Glomerular endothelial cell (primary cell): ENCODE measurements at regions not wholly inside any gene's neighbourhood (a gene's known extent, or its start where the extent isn't known, plus 50 kb on each side); places are given as distances from the start of the nearest gene placed in this dataset.

Source experiments
- DNase-seq: peaks from one replicate; pipeline ENCODE4 v3.0.0-alpha.2; 2011; ENCODE audit warnings: low read depth, low spot score; ENCODE audit errors: extremely low read depth

DNA sequence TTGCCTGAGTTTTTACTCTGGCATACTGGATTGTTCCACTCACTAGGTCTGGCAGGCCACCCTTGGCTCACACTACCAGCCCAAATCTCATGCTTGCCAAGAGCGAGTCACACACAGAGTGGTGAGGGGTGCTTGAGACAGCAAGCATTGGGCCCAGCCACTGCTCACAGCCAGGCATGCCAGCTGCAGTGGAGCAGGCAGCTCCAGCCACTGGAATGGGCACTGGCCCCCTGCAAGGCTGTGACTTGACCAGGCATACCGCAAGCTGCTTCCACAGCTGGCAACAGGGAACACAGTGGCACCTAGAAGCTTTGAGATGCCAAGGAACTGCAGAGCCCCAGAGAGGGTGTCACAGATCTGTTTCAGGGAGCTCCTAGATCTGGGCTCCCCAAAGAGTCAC, 488.5 kb downstream of the LRFN5 start:
- no peak for DNase-seq

DNA sequence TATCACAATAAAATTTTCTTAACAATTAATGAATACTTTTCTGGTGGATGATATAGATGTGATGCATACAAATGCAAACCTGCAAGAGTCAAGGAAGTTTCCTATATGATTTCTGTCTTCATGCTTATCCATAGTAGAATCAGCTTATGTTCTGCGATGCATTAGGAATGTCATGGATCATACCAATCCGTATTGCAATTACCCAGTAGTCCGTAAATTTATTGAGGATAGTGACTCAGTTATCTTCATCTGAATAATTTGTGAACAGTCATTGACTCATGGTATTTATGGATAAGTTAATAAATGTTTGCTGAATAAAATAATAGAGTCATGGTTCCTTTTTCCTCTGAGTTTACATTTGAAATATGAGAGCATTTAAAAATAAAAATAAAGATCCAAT, 483.4 kb downstream of the LRFN5 start:
- no peak for DNase-seq

DNA sequence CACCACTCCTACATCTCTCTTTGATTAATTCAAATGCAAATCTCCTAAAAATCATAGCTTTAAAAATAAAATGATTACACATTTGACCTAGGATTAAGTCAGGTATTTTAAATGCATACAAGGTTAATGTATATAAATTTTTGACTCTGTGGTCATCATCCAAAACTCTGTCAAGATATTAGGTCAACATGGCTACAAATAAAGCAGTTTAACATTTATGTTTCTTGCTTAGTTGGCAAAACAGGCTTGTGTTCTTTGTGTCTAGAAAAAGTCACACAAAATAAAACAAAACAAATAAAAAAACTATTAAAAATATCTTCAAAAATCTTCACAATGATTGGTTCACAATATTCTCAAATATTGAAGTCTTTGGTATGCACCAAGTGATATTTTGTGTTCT, 473.2 kb downstream of the LRFN5 start:
- DNase-seq: no peak

DNA sequence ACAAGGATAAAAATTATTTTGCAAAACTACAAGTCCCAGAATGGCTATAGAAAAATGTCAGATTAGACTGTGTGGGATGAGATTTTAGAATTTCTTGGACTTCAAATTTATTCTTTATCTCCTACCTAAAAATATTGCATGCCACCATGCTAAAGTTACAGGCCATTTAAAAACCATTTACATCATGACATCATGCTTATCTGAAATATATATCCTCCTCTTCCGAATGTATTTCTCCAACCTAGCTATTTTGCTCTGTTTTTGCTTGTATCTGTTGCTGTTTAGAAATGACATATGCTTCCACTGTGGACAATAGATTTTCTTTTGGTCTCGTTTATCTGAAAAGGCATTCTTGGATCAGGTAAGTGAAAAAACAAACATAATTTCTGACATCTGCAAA, 471.7 kb downstream of the LRFN5 start:
- no peak for DNase-seq

DNA sequence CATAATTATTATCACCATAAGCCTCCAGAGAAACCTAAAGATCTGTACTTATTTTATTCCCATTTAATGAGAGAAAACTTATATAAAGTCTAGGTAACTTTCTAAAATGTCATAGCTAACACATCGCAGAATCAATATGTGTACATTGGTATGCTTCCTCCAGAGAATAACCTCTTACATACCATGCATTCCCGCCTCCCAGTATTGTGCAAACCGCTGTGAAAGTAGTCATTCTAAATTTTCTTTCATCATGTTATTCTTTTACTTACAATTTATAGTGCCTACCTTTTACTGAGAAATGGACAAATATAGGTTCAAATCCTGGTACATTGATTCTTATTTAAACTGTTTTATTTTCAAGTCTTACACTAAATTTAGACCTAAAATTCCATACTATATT, 463.4 kb downstream of the LRFN5 start:
- DNase-seq: no peak

DNA sequence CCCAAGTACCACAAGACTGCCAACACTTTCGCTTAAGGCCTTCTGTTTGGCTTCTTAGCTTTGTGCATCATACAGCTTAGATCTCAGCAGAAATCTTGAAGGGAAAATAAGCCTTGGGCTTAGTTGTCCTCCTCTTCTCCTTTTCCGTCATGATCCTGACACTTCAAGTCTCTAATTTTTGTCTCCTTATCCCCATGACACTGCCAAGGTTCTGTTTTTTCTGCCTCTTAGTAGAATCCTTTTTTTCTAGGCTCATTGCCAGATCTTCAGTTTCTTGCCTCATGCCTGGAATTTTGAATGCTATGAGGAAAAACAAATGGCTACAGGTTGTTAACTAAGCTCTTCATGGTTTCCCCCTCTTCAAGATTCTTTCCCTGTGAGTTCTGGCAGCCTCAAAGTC, 450.4 kb downstream of the LRFN5 start:
- DNase-seq: no peak

DNA sequence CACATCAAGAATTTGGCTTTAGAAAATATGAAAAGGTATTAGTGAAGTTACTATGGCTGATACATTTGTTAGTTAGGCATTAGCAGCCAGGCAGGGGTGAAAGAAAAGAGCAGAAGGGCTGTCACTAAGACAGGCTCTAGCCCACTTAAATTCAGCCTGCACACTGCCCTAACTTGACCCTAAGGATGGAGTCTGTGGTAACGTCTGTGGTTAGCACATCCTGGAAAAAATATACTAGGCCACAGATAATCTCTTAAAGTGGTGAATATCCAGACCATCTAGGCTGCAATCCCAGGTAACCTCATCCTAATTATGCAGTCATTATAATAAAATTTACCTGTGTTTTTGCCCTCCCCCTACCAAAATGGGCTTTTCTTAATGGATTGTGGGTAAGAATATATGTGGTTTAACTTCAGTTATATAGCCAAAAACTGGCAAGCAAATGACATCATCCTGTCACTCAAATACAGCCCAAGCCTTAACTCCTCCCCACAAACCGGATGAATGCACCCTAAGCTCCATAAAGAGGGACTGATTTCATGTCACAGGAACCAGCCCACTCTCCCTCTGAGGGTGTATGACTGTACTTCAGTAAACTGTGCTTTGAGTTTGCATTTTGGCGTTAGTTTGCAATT, 440.9 kb downstream of the LRFN5 start:
- no peak for DNase-seq

DNA sequence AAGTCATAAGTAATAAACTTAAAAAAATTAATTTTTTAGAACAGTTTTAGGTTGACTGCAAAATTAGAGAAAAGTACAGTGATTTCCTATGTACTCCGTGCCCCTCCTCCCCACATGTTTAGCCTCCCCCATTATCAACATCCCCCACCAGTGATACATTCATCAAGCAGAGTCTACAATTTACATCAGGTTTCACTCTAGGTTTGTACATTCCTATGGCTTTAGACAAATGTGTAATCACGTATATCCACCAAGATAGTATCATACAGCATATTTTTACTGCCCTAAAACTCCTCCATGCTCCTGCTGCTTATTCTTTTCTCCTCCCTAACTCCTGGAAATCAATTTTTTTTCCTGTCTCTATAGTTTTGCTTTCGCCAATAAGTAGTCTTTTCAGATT, 438.7 kb downstream of the LRFN5 start:
- DNase-seq: no peak

DNA sequence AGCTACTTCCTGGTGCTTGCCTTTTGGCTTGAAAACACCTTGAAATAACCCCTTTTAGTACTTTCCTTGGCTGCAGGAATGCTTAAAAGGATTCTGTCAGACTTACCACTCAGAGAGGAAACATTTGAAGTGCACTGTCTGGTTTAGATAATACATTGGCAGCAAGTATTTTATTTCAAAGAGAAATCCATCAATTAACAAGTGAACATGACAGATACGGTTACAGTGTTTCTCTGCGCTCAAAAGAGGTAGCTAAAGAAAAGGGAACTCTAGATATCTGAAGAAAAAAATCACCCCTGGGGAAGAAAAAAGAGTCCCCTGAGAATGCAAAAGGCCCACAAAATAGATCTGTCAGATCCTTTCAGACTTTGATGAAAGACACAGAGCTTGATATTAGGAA, 421.9 kb downstream of the LRFN5 start:
- no peak for DNase-seq

DNA sequence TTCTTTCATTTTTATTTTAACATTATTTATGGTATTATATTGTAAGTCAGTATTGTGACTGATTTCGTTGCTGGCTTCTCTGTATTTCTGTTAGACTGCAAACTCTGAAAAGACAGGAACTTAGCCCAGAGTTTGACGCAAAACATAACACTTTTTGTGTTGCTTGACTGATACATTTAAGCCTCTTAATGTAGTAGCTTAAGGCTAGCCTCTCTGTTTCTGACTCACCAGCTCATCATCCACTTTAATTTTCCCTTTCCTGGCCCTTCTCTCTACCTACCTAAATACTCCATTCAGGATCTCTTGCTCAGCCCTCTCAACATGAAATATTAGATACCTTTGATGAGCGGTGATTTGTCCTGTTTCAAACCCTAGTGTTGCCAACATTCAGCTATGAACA, 420.6 kb downstream of the LRFN5 start:
- DNase-seq: no peak

DNA sequence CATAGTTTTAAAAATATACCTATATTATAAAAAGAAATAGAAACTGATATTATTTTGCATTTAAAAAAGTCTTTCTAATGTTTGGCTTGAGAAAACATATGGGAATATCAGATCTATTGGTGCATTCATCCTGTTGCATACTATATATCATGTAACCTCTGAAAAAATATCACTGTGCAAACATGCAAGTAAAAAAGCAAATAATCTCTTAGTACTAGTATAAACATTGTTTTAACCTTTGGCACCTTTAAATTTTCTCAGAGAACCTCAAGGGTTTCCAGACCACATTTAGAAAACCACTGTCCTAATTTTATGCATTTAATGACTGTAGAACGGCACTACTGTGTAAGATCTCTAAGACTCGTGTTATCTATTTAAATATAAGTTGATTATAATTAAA, 416.8 kb downstream of the LRFN5 start:
- DNase-seq: no peak

DNA sequence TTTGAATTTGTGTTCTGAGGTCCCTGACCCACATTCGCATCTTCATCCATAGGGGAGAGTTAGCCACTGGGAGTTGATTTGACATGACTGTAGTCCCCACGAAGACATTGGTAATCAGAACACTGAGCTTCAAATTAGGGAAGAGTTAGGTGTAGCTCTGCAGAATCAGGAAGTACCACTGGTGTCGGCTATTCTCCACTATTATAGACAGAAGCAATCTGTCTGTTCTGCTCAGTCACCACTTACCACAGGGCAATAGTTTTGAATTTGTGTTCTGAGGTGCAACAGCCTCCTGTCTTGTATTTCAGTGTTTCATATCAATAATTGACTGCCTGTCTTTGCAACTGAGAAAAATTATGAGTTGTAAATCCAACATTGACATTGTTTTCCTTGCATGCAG, 407.6 kb downstream of the LRFN5 start:
- DNase-seq: no peak

DNA sequence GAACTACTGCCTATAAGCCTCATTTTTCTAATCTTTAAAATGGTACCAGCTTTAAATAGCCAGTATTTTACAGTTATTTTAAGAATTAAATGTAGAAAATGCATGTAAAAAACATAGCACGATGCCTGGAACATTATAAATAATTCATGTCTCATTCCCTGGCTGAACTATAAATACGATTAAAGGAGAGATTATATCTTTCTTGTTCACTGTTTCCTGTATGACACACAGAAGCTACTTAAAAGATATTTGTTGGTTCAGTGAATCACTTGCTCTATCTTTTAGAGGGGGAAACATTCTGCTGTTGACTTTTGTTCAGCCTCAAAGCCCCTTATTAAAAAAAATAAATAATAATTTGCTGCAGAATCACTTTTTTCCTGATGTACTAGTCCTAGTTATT, 406.9 kb downstream of the LRFN5 start:
- DNase-seq: no peak

DNA sequence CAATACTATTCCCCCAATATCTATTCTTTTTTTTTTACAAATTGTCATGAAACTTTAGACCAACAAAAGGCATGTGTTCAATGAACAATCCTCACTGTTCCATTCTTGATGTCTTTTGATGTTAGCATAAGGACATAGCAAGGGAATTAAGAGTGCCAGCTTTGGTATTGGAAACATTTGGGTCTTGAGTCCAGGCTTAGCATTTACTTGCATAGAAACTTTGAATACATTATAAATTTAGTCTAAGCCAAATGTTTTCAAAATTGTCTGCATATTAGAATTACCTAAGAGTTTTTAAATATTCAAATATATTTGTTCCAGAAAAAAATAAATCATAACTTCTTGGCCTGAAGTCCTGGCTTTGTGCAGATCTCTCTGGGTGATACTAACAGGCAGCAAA, 406.5 kb downstream of the LRFN5 start:
- no peak for DNase-seq

DNA sequence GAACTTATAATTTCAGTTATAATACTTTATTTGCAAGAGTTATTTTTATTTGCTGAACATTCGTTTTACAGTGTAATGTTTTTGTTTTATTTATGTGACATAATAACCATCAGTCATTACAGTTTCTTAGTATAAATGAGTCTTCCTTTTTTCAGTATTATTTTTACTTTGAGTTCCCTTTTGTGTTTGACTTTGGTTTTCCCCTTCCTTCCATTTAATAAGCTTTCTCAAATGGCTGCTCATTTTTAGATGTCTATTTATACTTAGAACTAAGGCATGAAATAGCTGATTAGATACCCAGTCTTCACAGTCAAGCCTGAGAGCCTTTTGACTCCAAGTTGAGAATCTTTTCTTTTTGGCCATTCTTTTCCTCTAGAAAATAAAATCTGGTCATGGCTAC, 404.5 kb downstream of the LRFN5 start:
- no peak for DNase-seq

DNA sequence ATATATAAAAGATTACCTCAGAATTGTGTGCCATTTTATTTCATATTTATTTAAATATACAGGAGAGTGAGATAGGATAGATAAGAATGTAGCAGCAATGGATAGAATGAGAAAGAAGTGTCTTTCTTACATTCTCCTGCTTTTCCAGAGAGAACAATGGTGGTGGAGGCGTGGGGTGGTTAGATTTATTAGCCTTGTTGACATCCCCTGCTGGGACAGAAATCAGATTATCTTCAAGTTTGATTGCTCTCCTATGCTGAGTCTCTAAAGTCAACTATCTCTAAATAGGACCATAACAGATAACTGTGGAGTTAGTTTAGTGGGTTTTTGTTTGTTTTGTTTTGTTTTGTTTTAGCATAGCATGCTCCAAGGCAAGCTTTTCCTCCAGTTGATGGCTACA, 397.6 kb downstream of the LRFN5 start:
- no peak for DNase-seq

DNA sequence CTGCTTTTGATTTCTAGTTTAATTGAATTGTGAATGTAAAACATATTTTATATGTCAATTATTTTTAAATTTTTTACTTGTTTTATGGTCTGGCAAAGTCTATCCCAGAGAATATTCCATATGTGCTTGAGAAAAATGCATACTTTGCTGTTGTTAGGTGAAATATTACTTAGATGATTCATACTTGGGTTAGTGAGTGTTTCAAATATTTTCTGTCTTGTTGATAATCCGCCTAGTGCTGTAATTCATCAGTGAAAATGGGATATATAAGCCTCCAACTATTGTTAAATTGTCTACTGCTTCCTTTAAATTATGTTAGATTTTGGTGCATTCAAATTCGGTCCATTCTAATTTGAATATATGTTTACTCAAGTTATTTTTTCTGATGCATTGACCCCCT, 395.5 kb downstream of the LRFN5 start:
- no peak for DNase-seq

DNA sequence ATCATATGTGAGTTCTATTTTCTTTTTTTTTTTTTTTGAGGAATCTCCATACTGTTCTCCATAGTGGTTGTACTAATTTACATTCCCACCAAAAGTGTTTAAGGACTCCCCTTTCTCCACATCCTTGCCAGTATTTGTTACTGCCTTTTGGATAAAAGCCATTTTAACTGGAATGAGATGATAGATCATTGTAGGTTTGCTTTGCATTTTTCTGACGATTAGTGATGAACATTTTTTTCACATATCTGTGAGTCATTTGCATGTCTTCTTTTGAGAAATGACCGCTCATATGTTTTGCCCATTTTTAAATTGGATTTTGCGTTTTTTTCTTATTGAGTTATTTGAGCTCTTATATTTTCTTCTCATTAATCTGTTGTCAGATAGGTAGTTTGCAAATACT, 394.8 kb downstream of the LRFN5 start:
- no peak for DNase-seq

DNA sequence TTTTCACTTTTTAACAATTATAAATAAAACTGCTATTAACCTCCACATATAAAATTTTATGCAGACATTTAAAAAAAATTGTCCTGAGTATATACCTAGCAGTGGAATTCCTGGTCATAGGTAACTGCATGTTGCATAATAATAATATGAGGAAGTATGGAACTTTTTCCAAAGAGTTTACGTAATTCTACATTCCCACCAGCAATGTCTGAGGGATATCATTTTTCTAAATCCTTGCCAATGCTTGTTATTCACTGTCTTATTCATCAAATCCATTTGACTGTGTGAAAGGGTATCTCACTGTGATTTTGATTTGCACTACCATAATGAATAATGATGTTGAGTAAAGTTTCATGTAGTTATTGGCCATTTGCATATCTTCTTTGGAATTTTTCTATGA, 393.8 kb downstream of the LRFN5 start:
- no peak for DNase-seq

DNA sequence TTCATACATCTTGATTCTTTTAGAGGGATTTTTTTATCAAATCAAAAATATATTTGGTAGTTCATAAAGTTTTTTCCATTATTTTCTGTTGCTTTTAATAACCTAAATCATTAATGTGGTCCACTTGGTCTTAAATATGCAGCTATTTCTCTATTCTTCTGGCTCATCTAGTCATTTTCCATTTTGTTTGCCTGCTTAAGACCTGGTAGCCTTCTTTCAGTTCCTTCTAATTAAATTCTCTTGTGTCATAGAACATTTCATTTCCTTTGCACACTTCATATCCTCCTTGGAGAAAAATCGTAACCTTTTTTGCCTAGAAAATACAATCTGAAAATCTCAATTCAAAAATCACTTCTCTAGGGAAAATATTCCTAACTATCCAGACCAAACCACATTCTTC, 387.0 kb downstream of the LRFN5 start:
- DNase-seq: no peak

DNA sequence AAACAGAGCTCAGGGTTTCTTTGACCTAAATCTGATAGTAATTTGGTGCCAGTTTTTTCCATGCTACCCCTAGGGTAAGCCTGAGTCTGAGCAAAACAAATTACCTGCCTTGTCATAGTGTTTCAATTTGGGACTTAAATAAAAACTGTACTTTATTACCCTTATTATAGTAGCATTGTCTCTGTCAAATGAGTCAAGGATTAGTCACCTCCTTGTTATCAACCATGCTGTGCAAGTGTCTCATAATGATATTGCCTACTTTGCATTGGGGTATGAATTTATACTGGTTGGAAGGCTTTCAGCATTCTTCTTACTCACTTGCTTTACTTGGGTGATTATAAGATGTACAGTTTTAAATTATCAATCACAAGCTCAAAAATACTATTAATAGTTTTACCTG, 380.0 kb downstream of the LRFN5 start:
- DNase-seq: no peak

DNA sequence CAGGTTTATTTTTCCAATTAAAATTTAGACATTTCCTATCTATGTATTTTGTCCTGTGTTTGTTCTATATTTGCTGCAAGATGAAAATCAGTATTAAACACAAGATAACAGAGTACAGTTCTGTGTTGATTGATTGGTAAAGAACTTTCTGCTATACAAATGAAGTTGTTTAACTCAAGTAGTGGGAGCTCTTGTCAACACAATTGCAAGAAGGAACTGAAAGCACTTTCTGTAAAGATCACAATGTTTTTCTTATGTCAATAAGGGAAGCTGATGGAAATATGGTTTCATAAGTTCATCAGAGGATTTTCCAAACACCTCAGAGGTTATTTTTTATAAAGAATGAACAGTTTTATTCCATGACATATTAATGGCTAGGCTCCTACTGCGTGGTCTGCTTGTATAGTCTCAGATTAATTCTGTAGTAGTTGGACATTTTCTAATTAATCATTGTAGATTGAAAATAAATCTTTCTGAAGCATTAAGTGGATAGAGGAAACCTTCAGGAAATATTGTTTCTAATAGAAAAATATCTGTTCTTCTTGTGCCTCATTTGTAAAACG, 379.5 kb downstream of the LRFN5 start:
- no peak for DNase-seq

DNA sequence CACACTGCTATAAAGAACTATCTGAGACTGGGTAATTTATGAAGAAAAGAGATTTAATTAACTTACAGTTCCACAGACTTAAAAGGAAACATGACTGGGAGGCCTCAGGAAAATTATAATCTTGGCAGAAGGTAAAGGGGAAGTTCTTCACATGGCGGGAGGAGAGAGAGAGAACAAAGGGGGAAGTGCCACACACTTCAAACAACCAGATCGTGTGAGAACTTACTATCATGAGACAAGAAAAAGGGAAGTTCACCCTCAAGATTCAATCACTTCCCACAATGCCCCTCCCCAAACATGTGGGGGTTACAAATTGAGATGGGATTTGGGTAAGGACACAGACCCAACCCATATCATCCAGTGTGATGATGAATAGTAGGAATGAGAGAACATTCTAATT, 366.5 kb downstream of the LRFN5 start:
- DNase-seq: no peak
